NCI-H2107 (cell line): ENCODE measurements at regions not wholly inside any gene's neighbourhood (a gene's known extent, or its start where the extent isn't known, plus 50 kb on each side); places are given as distances from the start of the nearest gene placed in this dataset.

ENCODE experiments used
- DNase-seq: peaks from one replicate; lab custom pipeline; 2025; lab: John Stamatoyannopoulos, UW

DNA sequence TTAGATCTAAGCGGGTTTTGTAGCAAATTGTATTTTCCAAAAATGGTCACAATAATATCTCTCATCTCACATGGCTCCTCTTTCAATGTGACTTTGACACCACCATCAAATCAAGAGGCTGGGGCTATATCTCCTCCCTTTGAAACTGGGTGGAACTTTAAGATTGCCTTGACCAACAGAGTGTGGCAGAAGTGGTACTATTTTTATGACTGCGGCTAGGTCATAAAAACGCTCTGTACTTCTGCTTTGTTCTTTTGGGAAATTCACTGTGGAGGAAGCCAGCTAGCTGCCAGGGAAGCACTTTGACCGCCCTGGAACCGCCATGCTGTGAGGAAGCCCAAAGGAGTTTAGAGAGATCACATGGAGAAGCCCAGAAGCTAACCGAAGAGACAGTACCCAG, 50.7 kb upstream of the ACOT11 start:
- DNase-seq = no peak

- DNase-seq = no peak
Observed at GRCh38 chr1:54495954-54496353, 52.1 kb upstream of the ACOT11 start.

GRCh38 chr1:54493608-54494007, 54.4 kb upstream of the ACOT11 start:
- DNase-seq = no peak

DNA sequence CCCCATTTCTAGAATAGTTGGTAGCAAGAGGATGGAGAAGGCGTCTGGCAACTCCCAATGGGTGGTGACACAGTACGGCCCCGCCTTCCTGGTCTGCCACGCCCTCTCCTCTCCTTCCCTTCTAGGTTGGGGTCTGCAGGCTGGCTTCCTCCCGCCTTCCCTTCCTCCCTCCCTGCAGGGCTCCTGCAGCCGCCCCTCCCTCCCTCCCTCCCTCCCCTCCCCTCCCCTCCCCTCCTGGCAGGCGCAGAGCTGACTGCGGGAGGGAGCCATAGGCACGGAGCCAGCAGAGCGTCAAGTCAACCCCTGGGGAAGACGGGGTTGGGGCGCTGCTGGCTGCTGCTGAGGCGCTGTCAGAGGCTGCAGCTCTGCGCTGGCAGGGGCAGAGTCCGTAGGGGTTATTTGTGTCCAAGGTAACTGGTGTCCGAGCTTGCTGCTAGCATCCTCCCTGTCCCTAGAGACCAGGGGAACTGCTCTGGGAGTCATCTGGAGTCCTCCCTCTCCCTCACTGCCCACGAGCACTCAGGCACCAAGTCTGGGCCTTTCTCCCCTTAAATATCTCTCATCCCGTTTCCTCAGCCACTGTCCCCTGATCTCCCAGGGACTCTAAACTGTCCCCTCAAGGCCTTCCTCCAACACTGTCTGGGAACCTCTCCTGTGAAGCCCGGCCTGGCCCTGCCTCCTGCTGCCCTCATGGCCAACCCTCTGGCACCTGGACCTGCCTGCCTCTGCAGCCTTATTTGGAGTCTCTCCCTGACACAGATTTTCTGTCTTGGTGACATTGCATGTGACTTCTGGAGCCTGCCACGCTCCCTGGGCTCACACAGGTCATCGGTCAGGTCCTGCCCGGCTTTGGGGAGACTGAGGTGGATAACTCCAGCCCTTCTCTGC, 57.4 kb upstream of the ACOT11 start:
- no peak for DNase-seq

- DNase-seq = no peak
Observed at GRCh38 chr1:54489627-54490250, 58.3 kb upstream of the ACOT11 start.

- peak; percentile 81 for DNase-seq
Observed at GRCh38 chr1:54488779-54489626, 59.0 kb upstream of the ACOT11 start.

DNA sequence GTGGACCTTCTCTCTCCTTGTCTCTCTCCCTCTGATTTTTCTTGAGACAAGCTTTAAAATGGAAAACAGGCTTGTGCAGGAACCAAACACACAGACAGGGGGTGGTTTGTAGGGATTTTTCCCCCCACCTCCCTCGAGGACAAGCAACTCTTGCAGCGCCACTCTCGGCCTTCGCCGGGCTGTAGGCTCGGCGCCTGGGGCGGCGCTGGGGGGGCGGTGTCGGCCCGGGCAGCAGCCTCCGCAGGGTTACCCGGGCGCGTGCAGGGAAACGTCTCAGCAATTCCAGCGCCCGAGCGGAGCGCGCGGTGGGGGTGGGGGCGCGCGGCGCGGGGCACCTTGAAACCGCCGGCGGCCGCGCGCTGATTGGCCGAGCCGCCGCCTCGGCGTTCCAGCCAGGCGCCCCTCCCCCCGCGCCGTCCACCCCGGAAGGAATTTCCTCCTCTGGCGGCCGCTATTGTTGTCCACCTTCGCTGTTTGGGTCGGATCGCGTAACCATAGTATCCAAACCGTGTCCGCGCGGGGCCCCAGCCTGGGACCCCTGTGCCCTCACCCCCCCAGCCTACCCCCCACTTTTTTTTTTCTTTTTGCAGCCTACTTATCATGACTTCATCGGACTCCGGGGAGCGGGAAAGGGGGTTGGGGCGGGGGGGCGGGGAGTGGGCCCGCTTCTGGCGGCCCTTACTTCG, 59.8 kb upstream of the ACOT11 start:
- peak; percentile 88 for DNase-seq

- DNase-seq = no peak
Observed at GRCh38 chr1:54487571-54488050, 60.4 kb upstream of the ACOT11 start.

- DNase-seq = no peak
Observed at GRCh38 chr1:54486907-54487306, 61.1 kb upstream of the ACOT11 start.

GRCh38 chr1:54485416-54485815, 62.6 kb upstream of the ACOT11 start:
- DNase-seq = no peak

DNA sequence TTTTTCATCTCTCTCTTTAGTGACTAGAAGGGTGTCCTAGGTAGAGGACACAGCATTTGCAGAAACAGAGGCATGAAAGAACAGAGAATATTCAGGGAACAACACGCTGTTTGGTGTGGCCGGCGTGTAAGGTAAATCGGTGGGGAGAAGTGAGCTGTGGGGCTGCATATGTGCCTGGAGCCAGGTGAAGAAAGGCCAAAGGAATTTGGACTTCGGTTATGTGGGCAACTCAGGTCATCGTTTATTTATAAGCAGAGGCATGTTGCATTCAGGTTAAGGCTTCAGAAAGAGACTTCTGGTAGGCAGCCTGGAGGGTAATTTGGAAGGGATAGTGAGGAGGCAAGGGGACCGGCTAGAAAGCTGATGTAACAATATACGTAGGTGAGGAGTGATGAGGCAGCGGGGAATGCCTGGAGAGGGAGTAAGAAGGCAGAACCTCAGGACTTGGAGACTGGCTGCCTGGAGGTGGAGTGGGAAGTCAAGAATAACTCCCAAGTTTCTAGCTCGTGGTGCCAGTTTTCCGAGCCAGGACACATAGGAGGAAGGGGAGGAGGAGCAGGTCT, 64.1 kb upstream of the ACOT11 start:
- no peak for DNase-seq

DNA sequence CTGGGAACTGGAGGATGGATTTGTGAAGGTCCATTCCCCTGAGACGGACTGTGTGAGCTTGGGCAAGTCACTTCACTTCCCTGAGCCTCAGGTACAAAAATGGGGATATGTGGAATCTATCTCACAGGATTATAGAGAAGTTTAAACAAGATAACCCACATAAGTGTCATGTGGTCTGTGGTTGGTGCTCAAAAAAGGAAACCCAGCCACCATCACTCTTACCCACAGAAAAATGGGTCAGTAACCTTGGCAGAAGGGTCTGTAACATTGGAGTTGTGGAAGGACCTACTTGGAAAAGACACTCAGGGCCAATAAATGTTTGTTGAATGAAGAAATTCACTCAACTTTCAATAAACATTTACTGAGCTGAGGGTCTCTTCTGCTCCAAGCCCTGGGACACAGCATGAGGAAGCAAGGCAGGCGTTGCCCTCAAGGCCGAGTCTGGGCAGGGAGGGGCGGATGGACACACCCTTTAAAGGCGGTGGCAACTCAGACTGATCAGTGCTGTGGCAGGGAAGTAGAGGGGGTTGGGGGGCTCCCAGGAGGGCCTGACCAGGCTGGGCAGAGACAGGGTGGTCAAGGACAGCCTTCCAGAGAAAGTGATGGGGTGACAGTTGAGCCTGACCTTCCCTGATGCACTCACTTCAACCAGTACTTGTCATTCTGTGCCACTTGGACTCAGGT, 66.7 kb upstream of the ACOT11 start:
- DNase-seq = no peak

DNA sequence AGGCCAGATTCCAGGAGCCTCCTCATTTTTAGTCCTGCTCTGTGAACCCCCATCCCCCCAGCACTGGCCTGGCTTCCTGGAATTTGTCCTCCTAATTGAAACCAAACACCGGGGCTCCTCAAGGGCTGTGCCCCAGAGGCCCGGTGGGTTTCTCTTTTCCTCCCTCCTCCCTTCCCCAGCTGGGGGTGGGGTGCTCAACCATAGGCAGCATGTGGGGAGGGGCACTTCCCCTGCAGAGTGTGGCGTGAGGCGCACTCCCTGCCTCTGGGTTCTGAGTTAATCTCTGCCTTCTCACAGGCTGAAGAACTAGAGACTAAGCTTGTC, 67.5 kb upstream of the ACOT11 start:
- no peak for DNase-seq

GRCh38 chr1:54479841-54480524, 68.0 kb upstream of the ACOT11 start:
- no peak for DNase-seq

- DNase-seq = no peak
Observed at GRCh38 chr1:54479251-54479650, 68.8 kb upstream of the ACOT11 start.

DNA sequence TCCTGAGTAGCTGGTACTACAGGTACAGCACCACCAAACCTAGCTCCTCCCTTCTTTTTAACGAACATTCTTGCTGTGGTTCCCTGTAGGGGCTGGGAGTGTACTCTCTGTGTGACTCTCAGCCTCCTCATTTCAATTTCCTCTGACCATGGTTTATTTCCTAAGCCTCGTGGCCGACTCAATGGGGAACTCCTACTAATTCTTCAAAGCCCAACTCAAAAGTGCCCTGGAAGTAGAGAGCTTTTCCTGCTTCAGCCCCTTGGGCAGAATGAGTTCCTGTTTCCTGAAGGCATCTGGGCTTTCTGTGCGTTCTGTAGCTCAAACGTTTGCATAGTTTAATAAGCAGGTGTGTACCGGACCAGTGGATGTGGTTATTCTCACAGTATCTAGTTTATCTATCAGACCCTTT, 70.9 kb upstream of the ACOT11 start:
- DNase-seq = no peak

DNA sequence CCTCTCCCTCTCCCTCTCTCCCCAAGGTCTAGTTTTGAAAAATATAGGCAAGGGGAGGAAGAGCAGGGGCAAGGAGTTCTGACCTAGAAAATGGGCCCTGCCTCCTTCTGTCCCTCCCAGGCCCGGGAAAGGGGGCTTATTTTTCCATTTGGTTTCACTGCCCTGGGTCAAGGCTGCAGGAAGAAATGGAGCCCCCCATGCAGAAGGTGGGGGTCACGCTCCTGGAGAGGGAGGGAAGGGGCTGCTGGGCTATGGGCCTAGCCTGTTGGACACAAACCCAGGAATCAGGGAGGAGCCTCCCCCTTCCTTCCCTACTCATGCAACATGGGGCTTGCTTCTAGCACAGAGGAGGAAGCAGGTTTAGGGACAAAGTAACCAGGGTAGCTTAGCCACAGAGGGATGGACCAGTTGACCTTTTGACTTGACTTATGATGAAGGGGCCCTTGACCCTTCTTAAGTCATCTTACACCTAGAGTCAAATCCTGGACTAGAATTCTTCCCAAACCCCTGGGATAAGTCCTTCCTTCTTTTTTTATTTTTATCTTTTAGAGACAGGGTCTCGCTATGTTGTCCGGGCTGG, 70.4 kb upstream of the SSBP3 start:
- no peak for DNase-seq

DNA sequence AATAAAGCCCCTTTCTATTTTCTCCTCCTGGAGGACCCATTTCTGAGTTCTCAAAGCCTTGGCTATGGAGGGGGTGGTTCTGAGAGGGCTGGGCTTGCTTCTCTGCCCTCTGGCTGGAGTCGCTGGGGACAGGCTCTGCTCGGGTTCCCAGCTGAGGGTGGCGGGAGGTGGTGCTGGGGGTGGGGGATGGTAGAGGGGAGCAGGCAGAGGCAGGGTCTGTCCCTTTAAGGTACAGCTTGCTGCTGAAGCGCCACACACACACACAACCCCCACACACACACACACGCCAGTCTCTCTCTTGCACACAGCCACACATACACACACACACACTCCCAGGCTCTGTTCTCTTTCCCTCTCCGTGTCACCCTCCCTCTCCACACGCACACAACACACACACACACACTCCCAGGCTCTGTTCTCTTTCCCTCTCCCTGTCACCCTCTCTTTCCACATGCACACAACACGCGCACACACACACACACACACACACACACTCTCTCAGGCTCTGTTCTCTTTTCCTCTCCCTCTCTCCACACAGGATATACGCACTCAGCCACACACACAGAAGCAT, 69.8 kb upstream of the SSBP3 start:
- DNase-seq = no peak

DNA sequence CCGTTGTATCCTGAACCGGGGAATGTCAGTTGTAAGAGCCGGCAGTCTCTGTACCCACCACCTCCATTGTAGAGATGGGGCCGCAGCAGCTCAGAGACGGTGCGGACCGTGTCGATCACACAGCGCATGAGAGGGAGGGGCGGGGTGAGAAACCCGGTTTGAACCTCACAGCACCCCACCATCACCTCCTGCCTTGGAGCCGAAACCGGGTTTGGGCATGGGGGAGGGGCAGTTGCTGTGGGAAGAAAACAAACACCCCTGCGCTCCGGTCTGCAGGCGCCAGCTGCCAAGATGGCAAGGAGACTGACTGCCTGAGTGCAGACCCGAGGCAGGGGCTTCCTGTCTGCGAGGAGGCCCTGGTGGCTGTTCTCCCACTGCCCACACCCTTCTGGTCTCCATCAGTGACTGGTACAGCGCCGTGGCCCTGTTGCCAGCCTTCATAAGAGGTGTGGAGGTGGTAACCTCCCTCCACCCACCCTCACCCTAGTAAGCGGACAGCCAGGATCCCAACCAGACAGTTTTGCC, 69.2 kb upstream of the SSBP3 start:
- no peak for DNase-seq
